B cell (primary cell): ENCODE measurements at regions not wholly inside any gene's neighbourhood (a gene's known extent, or its start where the extent isn't known, plus 50 kb on each side); places are given as distances from the start of the nearest gene placed in this dataset.
"Not testable (repeated sequence)": the region's sequence is repeated elsewhere in the genome, so short reads cannot be mapped to it uniquely, and the experiment has no call there.

Source experiments
- ATAC-seq: fragments of 200-7000 bp; cut with Tn5 transposase; one replicate; pipeline ENCODE4 v1.10.0; 2021; ENCODE audit warnings: low read depth, mild to moderate bottlenecking, moderate number of reproducible peaks, moderate library complexity
- CTCF ChIA-PET: fragments of 350-600 bp; sonication (Branson Sonifier 250); formaldehyde crosslinking; loops from one replicate; lab custom pipeline; 2021; ENCODE audit warnings: antibody characterized with exemption, inconsistent platforms; lab: Charles Lee
- POLR2A ChIA-PET: fragments of 350-600 bp; sonication (Branson Sonifier 250); formaldehyde crosslinking; loops from one replicate; lab custom pipeline; 2021; ENCODE audit warnings: antibody characterized with exemption; lab: Charles Lee
- DNase-seq: peaks from one replicate; pipeline ENCODE4 v3.0.0; 2013
- H2AFZ ChIP-seq: 2 replicates; pipeline ENCODE4 v1.6.1; 2012; ENCODE audit warnings: mild to moderate bottlenecking, low read depth, low read length; ENCODE audit not compliant: insufficient read depth, poor library complexity, severe bottlenecking
- H3K27ac ChIP-seq, 2 donors: 1 replicate in 1 of 2; 2 replicates in 1 of 2; pipeline ENCODE4 v1.5.1; 2012 to 2013; ENCODE audit warnings: low read length in 2 of 2, mild to moderate bottlenecking in 2 of 2, moderate library complexity in 1 of 2
- H3K27me3 ChIP-seq, 4 experiments: fragments of 200-600 bp in 1 of 4; sonication (generic) in 1 of 4; replicated peaks in 1 of 4; 1 replicate in 2 of 4; 2 replicates in 2 of 4; pipeline versions ENCODE4 v1.6.1 to v1.7.0; 2013 to 2016; ENCODE audit warnings: low read length in 3 of 4, mild to moderate bottlenecking in 2 of 4, mixed read lengths in 1 of 4, moderate library complexity in 1 of 4; ENCODE audit not compliant: insufficient read depth in 4 of 4, control insufficient read depth in 3 of 4; ENCODE audit errors: control extremely low read depth in 1 of 4
- H3K36me3 ChIP-seq, 2 experiments: replicated peaks in 1 of 2; 1 replicate in 1 of 2; 2 replicates in 1 of 2; pipeline versions ENCODE4 v1.6.1 to v1.7.1; 2013; ENCODE audit warnings: low read length in 1 of 2; ENCODE audit not compliant: insufficient read depth in 2 of 2, control insufficient read depth in 1 of 2; ENCODE audit errors: control extremely low read depth in 1 of 2, extremely low read depth in 1 of 2
- H3K4me1 ChIP-seq, 2 donors: fragments of 200-600 bp in 1 of 2; sonication (generic) in 1 of 2; 1 replicate in 1 of 2; 2 replicates in 1 of 2; pipeline versions ENCODE4 v1.5.1 to v1.6.1; 2013 to 2017; ENCODE audit warnings: low read length in 2 of 2; ENCODE audit not compliant: control insufficient read depth in 2 of 2, insufficient read depth in 2 of 2
- H3K4me2 ChIP-seq: replicated peaks from 2 replicates; pipeline ENCODE3; 2012; ENCODE audit warnings: mild to moderate bottlenecking, low read depth, low read length; ENCODE audit not compliant: poor library complexity, severe bottlenecking
- H3K4me3 ChIP-seq, 5 experiments: fragments of 200-600 bp in 1 of 5; sonication (generic) in 1 of 5; 1 replicate in 3 of 5; 2 replicates in 2 of 5; pipeline versions ENCODE4 v1.5.1 to v1.7.0; 2011 to 2016; ENCODE audit warnings: low read length in 4 of 5, mild to moderate bottlenecking in 4 of 5, low read depth in 2 of 5, control low read depth in 1 of 5, moderate library complexity in 1 of 5; ENCODE audit not compliant: insufficient read depth in 1 of 5; ENCODE audit errors: control extremely low read depth in 1 of 5, extremely low read depth in 1 of 5
- H3K79me2 ChIP-seq: fragments of 200-600 bp; sonication (generic); one replicate; pipeline ENCODE4 v1.6.0; 2016; ENCODE audit warnings: low read length; ENCODE audit not compliant: control insufficient read depth, insufficient read depth
- H3K9ac ChIP-seq: fragments of 200-600 bp; sonication (generic); 2 replicates; pipeline ENCODE4 v1.6.1; 2017; ENCODE audit warnings: mild to moderate bottlenecking, low read length, moderate library complexity
- H3K9me3 ChIP-seq, 3 donors: one replicate each; pipeline versions ENCODE4 v1.6.1 to v1.7.1; 2013; ENCODE audit warnings: low read length in 2 of 3; ENCODE audit not compliant: control insufficient read depth in 2 of 3, insufficient read depth in 1 of 3; ENCODE audit errors: control extremely low read depth in 1 of 3
- H4K20me1 ChIP-seq: 2 replicates; pipeline ENCODE4 v1.6.0; 2012; ENCODE audit warnings: mild to moderate bottlenecking, low read length; ENCODE audit not compliant: insufficient read depth, control insufficient read depth, poor library complexity, severe bottlenecking
- H3K27ac Mint-ChIP-seq: one replicate; pipeline ENCODE4 v1.8.0; 2021; ENCODE audit warnings: mixed read lengths
- H3K27me3 Mint-ChIP-seq: one replicate; pipeline ENCODE4 v1.8.0; 2021; ENCODE audit warnings: mixed read lengths
- H3K4me1 Mint-ChIP-seq: one replicate; pipeline ENCODE4 v1.8.0; 2021; ENCODE audit warnings: mixed read lengths
- H3K4me3 Mint-ChIP-seq: one replicate; pipeline ENCODE4 v1.8.0; 2021; ENCODE audit warnings: mixed read lengths
- H3K9me3 Mint-ChIP-seq: one replicate; pipeline ENCODE4 v1.8.0; 2022; ENCODE audit warnings: mixed read lengths; ENCODE audit not compliant: insufficient read depth
- EZH2 ChIP-seq: IDR thresholded peaks from 2 replicates; pipeline ENCODE4 v1.6.1; 2012; ENCODE audit warnings: borderline replicate concordance, low read depth, mild to moderate bottlenecking, moderate library complexity, low read length; ENCODE audit not compliant: insufficient read depth, poor library complexity, severe bottlenecking
- WGBS: methylation state at CpG from one replicate; pipeline ENCODE4 v1.1.5; 2013; ENCODE audit warnings: missing lambda C conversion rate; ENCODE audit not compliant: insufficient coverage; 5-methylcytosine and 5-hydroxymethylcytosine counted together
- intact Hi-C: fragments of 100-400 bp; cut with micrococcal nuclease; formaldehyde crosslinking; loops from one replicate; pipeline ENCODE4 v1.10.0; 2022
- TF ChIP-seq, protein P1 (sequence below): fragments of 200-600 bp; IDR thresholded peaks from one replicate; pipeline ENCODE4 v1.8.0; 2022; ENCODE audit warnings: antibody characterized with exemption, mild to moderate bottlenecking

DNA sequence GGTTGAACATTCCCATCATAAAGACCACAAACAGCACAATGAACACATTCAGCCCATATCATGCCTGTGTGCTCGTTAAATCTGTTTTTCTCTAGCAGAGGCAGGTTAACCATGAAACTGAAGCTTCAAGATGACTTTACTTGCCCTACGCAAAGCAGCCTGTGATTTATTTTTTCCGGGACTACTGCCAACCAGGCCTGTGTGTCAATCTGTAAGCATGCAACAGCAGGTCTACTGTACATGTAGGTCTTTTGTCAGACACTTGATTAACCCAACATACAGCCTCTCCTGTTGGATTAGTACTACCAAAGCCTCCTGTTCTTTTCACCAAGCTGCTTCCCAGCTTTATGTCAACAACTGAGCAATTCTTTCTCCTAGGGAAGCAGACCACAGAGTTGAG lies 85.5 kb upstream of the ACSL1 start:
- Mint-ChIP-seq H3K9me3 (peaks cover 9% of the 10 kb centered on the region), H3K27ac (no peak overlapping the region), H3K4me3 (no peak overlapping the region), H3K27me3 (peaks cover 21% of the 10 kb centered on the region), H3K4me1 (peaks cover 4% of the 10 kb centered on the region)
- H3K4me1 ChIP-seq, result no peaks in the 10 kb centered on the region
- H3K4me3 ChIP-seq, result no peak overlapping the region
- H3K36me3 ChIP-seq, result no peaks in the 10 kb centered on the region
- H3K27me3 ChIP-seq, result peaks cover 0 to 3% (median 0%) of the 10 kb centered on the region in 4 experiments
- no peaks in the 10 kb centered on the region for H4K20me1 ChIP-seq
- ATAC-seq (no peak), DNase-seq (no peak)
- ChIA-PET CTCF (interaction anchor here (1.5 kb wide), 2 partner anchors 165 to 166 kb away, joined by 3 read pairs; no protein-coding TSS in a partner anchor), POLR2A (no interaction called here)
- TF ChIP-seq, protein P1, sequence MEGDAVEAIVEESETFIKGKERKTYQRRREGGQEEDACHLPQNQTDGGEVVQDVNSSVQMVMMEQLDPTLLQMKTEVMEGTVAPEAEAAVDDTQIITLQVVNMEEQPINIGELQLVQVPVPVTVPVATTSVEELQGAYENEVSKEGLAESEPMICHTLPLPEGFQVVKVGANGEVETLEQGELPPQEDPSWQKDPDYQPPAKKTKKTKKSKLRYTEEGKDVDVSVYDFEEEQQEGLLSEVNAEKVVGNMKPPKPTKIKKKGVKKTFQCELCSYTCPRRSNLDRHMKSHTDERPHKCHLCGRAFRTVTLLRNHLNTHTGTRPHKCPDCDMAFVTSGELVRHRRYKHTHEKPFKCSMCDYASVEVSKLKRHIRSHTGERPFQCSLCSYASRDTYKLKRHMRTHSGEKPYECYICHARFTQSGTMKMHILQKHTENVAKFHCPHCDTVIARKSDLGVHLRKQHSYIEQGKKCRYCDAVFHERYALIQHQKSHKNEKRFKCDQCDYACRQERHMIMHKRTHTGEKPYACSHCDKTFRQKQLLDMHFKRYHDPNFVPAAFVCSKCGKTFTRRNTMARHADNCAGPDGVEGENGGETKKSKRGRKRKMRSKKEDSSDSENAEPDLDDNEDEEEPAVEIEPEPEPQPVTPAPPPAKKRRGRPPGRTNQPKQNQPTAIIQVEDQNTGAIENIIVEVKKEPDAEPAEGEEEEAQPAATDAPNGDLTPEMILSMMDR, result no peak
- no peak for TF ChIP-seq EZH2
- H3K79me2 ChIP-seq, result no peaks in the 10 kb centered on the region
- H3K4me2 ChIP-seq, result no peak overlapping the region
- no peak overlapping the region for H2AFZ ChIP-seq
- intact Hi-C loops, result no loop called here
- H3K9ac ChIP-seq, result no peak overlapping the region
- peaks cover 0 to 18% (median 17%) of the 10 kb centered on the region in 3 donors for H3K9me3 ChIP-seq
- WGBS, result 100% methylated on average over 3 of the region's 3 CpGs
- no peak overlapping the region for H3K27ac ChIP-seq

DNA sequence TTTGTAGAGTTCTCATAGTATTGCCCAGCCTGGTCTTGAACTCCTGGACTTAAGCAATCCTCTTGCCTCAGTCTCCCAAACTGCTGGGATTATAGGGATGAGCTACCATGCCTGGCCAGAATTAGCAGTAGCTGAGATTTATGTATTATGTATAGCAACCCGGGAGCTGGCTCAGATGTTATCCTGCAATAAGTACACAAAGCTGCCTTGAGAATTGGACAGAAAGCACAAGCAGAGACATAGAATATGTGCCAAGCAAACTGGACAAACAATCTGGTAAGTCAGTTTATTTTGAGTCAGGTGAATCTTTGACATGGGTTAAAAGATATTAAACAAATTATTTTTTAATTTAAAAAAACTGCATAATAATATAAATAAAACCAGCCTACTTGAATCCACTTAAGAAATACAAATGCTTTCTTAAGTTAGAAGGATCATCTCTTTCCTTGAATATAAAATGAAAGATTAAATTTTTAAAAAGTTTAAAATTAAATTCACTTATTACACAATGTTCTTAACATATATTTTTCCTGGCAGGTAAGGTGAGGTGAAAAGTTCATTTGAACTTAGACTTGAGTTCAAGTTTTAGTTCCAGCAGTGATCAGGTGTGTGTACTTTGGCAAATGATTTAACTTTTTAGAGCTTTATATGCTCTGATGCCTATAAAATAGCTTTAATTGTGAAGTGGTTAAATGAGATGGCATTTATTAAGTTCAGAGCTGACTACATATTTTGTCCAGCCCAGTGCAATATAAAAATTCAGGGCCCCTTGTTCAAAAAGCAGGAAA lies 87.8 kb upstream of the ACSL1 start:
- H3K27me3 Mint-ChIP-seq, result peaks cover 32% of the 10 kb centered on the region
- no peak overlapping the region for H3K4me3 Mint-ChIP-seq
- H2AFZ ChIP-seq, result no peak overlapping the region
- peaks cover 9% of the 10 kb centered on the region for H3K9me3 Mint-ChIP-seq
- DNase-seq, result no peak
- no peaks in the 10 kb centered on the region for H3K4me1 Mint-ChIP-seq
- H3K4me3 ChIP-seq, result no peak overlapping the region
- H3K9me3 ChIP-seq, result peaks cover 0 to 18% (median 17%) of the 10 kb centered on the region in 3 donors
- no peak for ATAC-seq
- peaks cover 0 to 3% (median 0%) of the 10 kb centered on the region in 4 experiments for H3K27me3 ChIP-seq
- intact Hi-C loops, result no loop called here
- POLR2A ChIA-PET, result interaction anchor here (0.7 kb wide), 1 partner anchor 488 kb away, joined by 4 read pairs; no protein-coding TSS in a partner anchor
- CTCF ChIA-PET, result interaction anchor here (2.2 kb wide), 1 partner anchor 168 kb away, joined by 6 read pairs; no protein-coding TSS in a partner anchor
- H3K27ac ChIP-seq, result no peak overlapping the region
- TF ChIP-seq EZH2, result no peak
- TF ChIP-seq, protein P1, result no peak
- H3K4me1 ChIP-seq, result no peaks in the 10 kb centered on the region
- no peaks in the 10 kb centered on the region for H4K20me1 ChIP-seq
- no peaks in the 10 kb centered on the region for H3K79me2 ChIP-seq
- no peak overlapping the region for H3K27ac Mint-ChIP-seq
- H3K36me3 ChIP-seq, result no peaks in the 10 kb centered on the region
- H3K9ac ChIP-seq, result no peak overlapping the region
- WGBS, result 100% methylated on average over 1 of the region's 1 CpG
- H3K4me2 ChIP-seq, result no peak overlapping the region

DNA sequence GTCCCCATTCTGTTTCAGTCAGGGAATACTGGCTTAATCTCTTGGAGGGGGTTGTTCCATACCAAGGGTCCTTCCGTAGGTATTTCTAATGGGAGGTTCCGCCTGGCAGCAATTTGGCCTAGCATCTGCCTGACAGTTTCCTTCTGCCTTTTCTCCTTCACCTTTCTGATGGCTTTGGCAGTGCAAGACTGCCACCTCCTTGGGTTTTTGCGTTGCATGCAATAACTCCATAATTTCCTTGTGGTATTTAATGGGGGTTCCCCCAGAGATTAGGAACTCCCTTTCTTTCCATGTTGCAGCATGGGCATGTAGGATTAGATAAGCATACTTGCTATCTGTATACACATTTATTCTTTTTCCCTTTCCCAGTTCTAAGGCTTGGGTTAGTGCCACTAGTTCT lies 93.0 kb upstream of the ACSL1 start:
- H2AFZ ChIP-seq, H3K36me3 ChIP-seq, DNase-seq, H3K4me3 ChIP-seq, H3K4me1 Mint-ChIP-seq, intact Hi-C loops, H3K9me3 Mint-ChIP-seq, H3K9ac ChIP-seq, POLR2A ChIA-PET, H3K27me3 ChIP-seq, CTCF ChIA-PET, H4K20me1 ChIP-seq, H3K4me3 Mint-ChIP-seq, H3K27ac Mint-ChIP-seq, H3K27ac ChIP-seq, ATAC-seq, H3K9me3 ChIP-seq, H3K4me2 ChIP-seq, H3K4me1 ChIP-seq, H3K79me2 ChIP-seq: not testable (repeated sequence)
- 90% methylated on average over 2 of the region's 3 CpGs for WGBS
- H3K27me3 Mint-ChIP-seq, result peaks cover 32% of the 10 kb centered on the region
